PC-3 (cell line): ENCODE measurements at regions not wholly inside any gene's neighbourhood (a gene's known extent, or its start where the extent isn't known, plus 50 kb on each side); places are given as distances from the start of the nearest gene placed in this dataset.

Experiments used
- EZH2 ChIP-seq: fragments of 300-600 bp; sonication (generic); IDR thresholded peaks from one replicate; pipeline ENCODE4 v1.6.1; 2017; ENCODE audit warnings: antibody characterized with exemption, mild to moderate bottlenecking, low read length; ENCODE audit not compliant: unreplicated experiment
- TF ChIP-seq, protein P1 (sequence below): fragments of 300-600 bp; sonication (generic); conservative IDR thresholded peaks from 2 replicates; pipeline ENCODE4 v1.5.1; 2017; ENCODE audit warnings: antibody characterized with exemption, low read depth, mild to moderate bottlenecking, low read length

GRCh38 chr2:67498931-67499330 is 101.8 kb downstream of the ETAA1 start:
- TF ChIP-seq, protein P1, sequence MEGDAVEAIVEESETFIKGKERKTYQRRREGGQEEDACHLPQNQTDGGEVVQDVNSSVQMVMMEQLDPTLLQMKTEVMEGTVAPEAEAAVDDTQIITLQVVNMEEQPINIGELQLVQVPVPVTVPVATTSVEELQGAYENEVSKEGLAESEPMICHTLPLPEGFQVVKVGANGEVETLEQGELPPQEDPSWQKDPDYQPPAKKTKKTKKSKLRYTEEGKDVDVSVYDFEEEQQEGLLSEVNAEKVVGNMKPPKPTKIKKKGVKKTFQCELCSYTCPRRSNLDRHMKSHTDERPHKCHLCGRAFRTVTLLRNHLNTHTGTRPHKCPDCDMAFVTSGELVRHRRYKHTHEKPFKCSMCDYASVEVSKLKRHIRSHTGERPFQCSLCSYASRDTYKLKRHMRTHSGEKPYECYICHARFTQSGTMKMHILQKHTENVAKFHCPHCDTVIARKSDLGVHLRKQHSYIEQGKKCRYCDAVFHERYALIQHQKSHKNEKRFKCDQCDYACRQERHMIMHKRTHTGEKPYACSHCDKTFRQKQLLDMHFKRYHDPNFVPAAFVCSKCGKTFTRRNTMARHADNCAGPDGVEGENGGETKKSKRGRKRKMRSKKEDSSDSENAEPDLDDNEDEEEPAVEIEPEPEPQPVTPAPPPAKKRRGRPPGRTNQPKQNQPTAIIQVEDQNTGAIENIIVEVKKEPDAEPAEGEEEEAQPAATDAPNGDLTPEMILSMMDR: no peak
- no peak for TF ChIP-seq EZH2
